GM12891 (cell line): ENCODE measurements at regions not wholly inside any gene's neighbourhood (a gene's known extent, or its start where the extent isn't known, plus 50 kb on each side); places are given as distances from the start of the nearest gene placed in this dataset.

Experiments
- PAX5 ChIP-seq: IDR thresholded peaks from 2 replicates; pipeline ENCODE4 v1.6.1; 2011; ENCODE audit warnings: low read length, moderate library complexity, mild to moderate bottlenecking; ENCODE audit not compliant: insufficient read depth, severe bottlenecking
- POLR2AphosphoS5 ChIP-seq: IDR thresholded peaks from 2 replicates; pipeline ENCODE4 v1.6.1; 2011; ENCODE audit warnings: low read depth, low read length, control low read depth
- TAF1 ChIP-seq: IDR thresholded peaks from 2 replicates; pipeline ENCODE4 v1.6.1; 2011; ENCODE audit warnings: low read depth, low read length, control low read depth

DNA sequence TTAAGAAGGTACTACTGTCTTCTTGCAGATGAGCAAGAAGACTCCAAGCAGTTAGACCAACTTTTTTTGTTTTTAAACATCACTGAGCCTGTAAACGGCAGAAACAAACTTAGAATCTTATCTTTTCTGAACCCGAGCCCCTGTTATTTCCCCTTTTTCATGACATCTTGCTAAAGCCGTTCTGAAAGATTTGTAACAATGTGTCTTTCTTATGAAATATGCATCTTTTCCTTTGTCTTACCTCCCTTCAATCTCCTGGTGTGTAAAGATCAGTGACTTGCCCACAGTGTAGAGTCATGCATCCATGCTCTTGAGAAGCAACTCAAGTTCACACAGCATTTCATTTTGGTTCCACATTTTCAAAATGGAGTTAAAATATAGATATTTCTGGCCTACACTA is 288.8 kb upstream of the CELF4 start:
- TF ChIP-seq POLR2AphosphoS5 (no peak), TAF1 (no peak), PAX5 (no peak)
